Prostate gland (tissue), 2 donors: ENCODE measurements at regions not wholly inside any gene's neighbourhood (a gene's known extent, or its start where the extent isn't known, plus 50 kb on each side); places are given as distances from the start of the nearest gene placed in this dataset.

ENCODE experiments used
- DNase-seq: peaks from one replicate; pipeline ENCODE4 v3.0.0-alpha.2; 2019; ENCODE audit warnings: low spot score
- H3K27ac ChIP-seq, 2 donors: fragments of 200-600 bp; sonication (generic); 2 replicates each; pipeline ENCODE4 v1.5.1; 2017 to 2019
- H3K27me3 ChIP-seq: fragments of 200-600 bp; sonication (generic); replicated peaks from 2 replicates; pipeline ENCODE4 v1.5.1; 2019; ENCODE audit not compliant: insufficient read depth
- H3K36me3 ChIP-seq, 2 donors: fragments of 200-600 bp; sonication (generic); 1 replicate in 1 of 2; 2 replicates in 1 of 2; pipeline versions ENCODE4 v1.5.1 to v1.8.1; 2017 to 2019
- H3K4me1 ChIP-seq: fragments of 200-600 bp; sonication (generic); replicated peaks from 2 replicates; pipeline ENCODE4 v1.5.1; 2019
- H3K4me3 ChIP-seq, 2 donors: fragments of 200-600 bp; sonication (generic); 2 replicates each; pipeline ENCODE4 v1.5.1; 2017 to 2019
- H3K9me3 ChIP-seq: fragments of 200-600 bp; sonication (generic); 2 replicates; pipeline ENCODE4 v1.5.1; 2017
- POLR2A ChIP-seq: fragments of 450-650 bp; IDR thresholded peaks from one replicate; pipeline ENCODE4 v1.6.1; 2016; ENCODE audit warnings: antibody characterized with exemption, mild to moderate bottlenecking
- POLR2AphosphoS5 ChIP-seq: sonication (generic); formaldehyde crosslinking; IDR thresholded peaks from one replicate; pipeline ENCODE4 v1.6.1; 2017; ENCODE audit warnings: antibody characterized with exemption
- WGBS: methylation state at CpG from one replicate; pipeline ENCODE4 v1.1.5; 2018; 5-methylcytosine and 5-hydroxymethylcytosine counted together
- intact Hi-C: fragments of 100-400 bp; cut with DNase I; formaldehyde crosslinking; loops from one replicate; pipeline ENCODE4 v1.14.2; 2022
- TF ChIP-seq, protein P1 (sequence below), 4 experiments: fragments of 200-600 bp in 2 of 4; fragments of 450-650 bp in 2 of 4; sonication (generic) in 2 of 4; IDR thresholded peaks; 1 replicate in 3 of 4; 2 replicates in 1 of 4; pipeline ENCODE4 v1.5.1; 2016 to 2019; ENCODE audit warnings: antibody characterized with exemption in 4 of 4, mild to moderate bottlenecking in 2 of 4, moderate library complexity in 2 of 4

- no peaks in the 10 kb centered on the region for H3K4me1 ChIP-seq
- H3K27ac ChIP-seq, result no peak overlapping the region
- intact Hi-C loops, result no loop called here
- H3K9me3 ChIP-seq, result no peaks in the 10 kb centered on the region
- H3K4me3 ChIP-seq, result no peak overlapping the region
- no peak for TF ChIP-seq POLR2AphosphoS5
- TF ChIP-seq, protein P1, sequence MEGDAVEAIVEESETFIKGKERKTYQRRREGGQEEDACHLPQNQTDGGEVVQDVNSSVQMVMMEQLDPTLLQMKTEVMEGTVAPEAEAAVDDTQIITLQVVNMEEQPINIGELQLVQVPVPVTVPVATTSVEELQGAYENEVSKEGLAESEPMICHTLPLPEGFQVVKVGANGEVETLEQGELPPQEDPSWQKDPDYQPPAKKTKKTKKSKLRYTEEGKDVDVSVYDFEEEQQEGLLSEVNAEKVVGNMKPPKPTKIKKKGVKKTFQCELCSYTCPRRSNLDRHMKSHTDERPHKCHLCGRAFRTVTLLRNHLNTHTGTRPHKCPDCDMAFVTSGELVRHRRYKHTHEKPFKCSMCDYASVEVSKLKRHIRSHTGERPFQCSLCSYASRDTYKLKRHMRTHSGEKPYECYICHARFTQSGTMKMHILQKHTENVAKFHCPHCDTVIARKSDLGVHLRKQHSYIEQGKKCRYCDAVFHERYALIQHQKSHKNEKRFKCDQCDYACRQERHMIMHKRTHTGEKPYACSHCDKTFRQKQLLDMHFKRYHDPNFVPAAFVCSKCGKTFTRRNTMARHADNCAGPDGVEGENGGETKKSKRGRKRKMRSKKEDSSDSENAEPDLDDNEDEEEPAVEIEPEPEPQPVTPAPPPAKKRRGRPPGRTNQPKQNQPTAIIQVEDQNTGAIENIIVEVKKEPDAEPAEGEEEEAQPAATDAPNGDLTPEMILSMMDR (IDR thresholded peaks at IDR 0.05), result no peak
- TF ChIP-seq POLR2A, result no peak
- no peaks in the 10 kb centered on the region for H3K27me3 ChIP-seq
- no peak for DNase-seq
- WGBS, result 60% methylated on average over 5 of the region's 5 CpGs
- H3K36me3 ChIP-seq, result no peaks in the 10 kb centered on the region
These were observed 279.0 kb upstream of the ZFHX3 start for GRCh38 chr16:73326770-73327470.

GRCh38 chr16:73326221-73326620, 278.3 kb upstream of the ZFHX3 start:
- no peak for DNase-seq
- no peaks in the 10 kb centered on the region for H3K9me3 ChIP-seq
- 82% methylated on average over 7 of the region's 7 CpGs for WGBS
- H3K27me3 ChIP-seq, result no peaks in the 10 kb centered on the region
- H3K4me1 ChIP-seq, result no peaks in the 10 kb centered on the region
- H3K27ac ChIP-seq, result no peak overlapping the region
- TF ChIP-seq, protein P1 (IDR thresholded peaks at IDR 0.05), result no peak
- TF ChIP-seq POLR2A (no peak), POLR2AphosphoS5 (no peak)
- no peak overlapping the region for H3K4me3 ChIP-seq
- no peaks in the 10 kb centered on the region for H3K36me3 ChIP-seq
- intact Hi-C loops, result no loop called here

GRCh38 chr16:73323880-73324279, 276.0 kb upstream of the ZFHX3 start:
- Histone ChIP-seq H3K27me3 (no peaks in the 10 kb centered on the region), H3K9me3 (no peaks in the 10 kb centered on the region), H3K4me3 (no peak overlapping the region), H3K36me3 (no peaks in the 10 kb centered on the region), H3K4me1 (no peaks in the 10 kb centered on the region), H3K27ac (no peak overlapping the region)
- peak; percentile 6 for DNase-seq
- intact Hi-C loops, result no loop called here
- WGBS, result 88% methylated on average over 1 of the region's 1 CpG
- TF ChIP-seq, protein P1 (IDR thresholded peaks at IDR 0.05), result no peak
- no peak for TF ChIP-seq POLR2AphosphoS5
- no peak for TF ChIP-seq POLR2A

DNA sequence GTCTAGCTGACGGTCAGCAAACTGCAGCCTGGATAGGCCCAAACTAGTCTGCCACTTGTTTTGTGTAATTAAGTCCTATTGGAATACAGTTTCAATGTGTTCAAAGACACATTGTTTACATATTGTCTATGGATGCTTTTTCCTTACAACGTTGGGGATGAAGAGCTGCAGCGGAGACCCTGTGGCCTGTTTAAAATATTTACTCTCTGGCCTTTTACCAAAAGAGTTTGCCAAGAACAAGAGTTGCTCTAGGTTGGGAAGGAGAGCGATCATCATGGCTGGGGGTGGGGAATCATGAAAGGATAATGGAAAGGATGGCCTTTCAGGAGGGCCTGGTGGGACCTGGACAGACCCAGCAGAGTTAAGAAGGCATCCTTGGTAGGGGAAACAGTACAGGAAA, 274.9 kb upstream of the ZFHX3 start:
- no peak for DNase-seq
- Histone ChIP-seq H3K4me1 (no peaks in the 10 kb centered on the region), H3K27ac (no peak overlapping the region), H3K4me3 (no peak overlapping the region), H3K36me3 (no peaks in the 10 kb centered on the region), H3K9me3 (no peaks in the 10 kb centered on the region), H3K27me3 (no peaks in the 10 kb centered on the region)
- TF ChIP-seq, protein P1 (IDR thresholded peaks at IDR 0.05), result no peak
- TF ChIP-seq POLR2AphosphoS5, result no peak
- TF ChIP-seq POLR2A, result no peak
- intact Hi-C loops, result no loop called here
- WGBS, result 39% methylated on average over 4 of the region's 4 CpGs

DNA sequence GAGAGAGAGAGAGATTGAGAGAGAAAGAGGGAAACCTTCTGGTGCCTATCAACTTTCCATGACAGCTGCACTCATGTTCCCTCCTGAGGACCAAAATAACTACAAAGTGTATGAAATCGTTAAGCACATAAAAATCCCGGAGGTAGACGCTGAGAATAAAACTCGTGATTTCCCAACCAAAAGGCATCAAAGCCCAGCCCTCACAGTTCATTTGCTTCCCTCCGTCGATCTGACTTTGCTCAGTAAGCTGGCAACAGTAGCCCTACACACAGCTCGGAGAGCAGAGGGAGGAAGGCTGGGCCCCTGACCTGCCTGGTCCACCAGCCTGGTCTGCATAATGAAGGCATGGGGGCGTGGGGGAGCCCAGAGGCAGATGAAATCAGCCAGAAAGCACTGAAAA, 273.9 kb upstream of the ZFHX3 start:
- H3K36me3 ChIP-seq, result no peaks in the 10 kb centered on the region
- no peaks in the 10 kb centered on the region for H3K9me3 ChIP-seq
- WGBS, result 65% methylated on average over 8 of the region's 8 CpGs
- no peak overlapping the region for H3K4me3 ChIP-seq
- H3K27me3 ChIP-seq, result no peaks in the 10 kb centered on the region
- DNase-seq, result no peak
- H3K27ac ChIP-seq, result no peak overlapping the region
- TF ChIP-seq, protein P1 (IDR thresholded peaks at IDR 0.05), result no peak
- TF ChIP-seq POLR2A (no peak), POLR2AphosphoS5 (no peak)
- H3K4me1 ChIP-seq, result no peaks in the 10 kb centered on the region
- intact Hi-C loops, result no loop called here
